ENCODE measurements at regions not wholly inside any gene's neighbourhood (a gene's known extent, or its start where the extent isn't known, plus 50 kb on each side); places are given as distances from the start of the nearest gene placed in this dataset.

DNA sequence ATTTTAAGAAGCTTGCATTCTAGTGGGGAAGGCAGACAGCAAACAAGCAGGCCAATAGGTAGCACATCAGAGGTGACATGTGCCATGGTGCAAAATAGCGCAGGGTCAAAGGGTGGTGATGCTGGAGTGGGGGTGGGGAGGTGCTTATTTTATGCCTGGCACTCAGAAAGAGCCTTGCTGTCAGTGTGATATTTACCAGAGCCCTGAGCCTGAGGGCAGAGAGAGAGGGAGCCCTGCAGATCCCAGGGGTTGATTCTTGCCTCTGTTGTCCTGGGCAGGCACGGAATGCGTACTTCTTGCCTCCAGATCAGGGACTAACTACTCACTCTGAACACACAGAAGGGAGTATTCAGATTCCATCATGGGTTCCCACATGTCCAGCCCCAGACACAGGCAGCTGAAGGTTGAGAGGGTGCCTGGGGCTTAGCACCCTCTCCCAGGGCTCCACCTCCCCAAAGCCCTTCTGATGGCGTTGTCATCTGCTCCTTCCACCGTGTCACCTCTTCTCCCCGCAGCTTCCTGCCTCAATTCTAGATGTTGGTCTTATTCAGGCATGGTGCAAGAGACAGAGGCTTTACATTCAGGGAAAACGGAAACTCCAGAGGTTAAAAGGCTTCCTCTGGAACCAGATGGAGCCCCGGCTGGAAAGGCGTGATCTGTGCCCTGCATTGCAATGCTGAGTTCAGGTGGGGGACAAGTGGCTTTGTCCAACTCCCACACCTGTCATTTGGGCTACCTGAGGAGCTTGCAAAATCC is 252.3 kb downstream of the HAUS1 start:
- TF ChIP-seq ZNF8 (CRISPR knock-in tag; IDR thresholded peaks at IDR 0.05) (no peak), GLIS3 (CRISPR knock-in tag; IDR thresholded peaks at IDR 0.05) (no peak), ESRRG (CRISPR knock-in tag; IDR thresholded peaks at IDR 0.05) (no peak), ZC3H10 (CRISPR knock-in tag; IDR thresholded peaks at IDR 0.05) (no peak), ZNF565 (CRISPR knock-in tag; conservative IDR thresholded peaks at IDR 0.05; ENCODE audit: low read depth) (no peak), ZNF70 (CRISPR knock-in tag; IDR thresholded peaks at IDR 0.05) (no peak), CSDC2 (CRISPR knock-in tag; IDR thresholded peaks at IDR 0.05) (no peak), ZFP30 (CRISPR knock-in tag; IDR thresholded peaks at IDR 0.05) (no peak), PPARA (CRISPR knock-in tag; IDR thresholded peaks at IDR 0.05; ENCODE audit: borderline replicate concordance) (no peak), TOX (CRISPR knock-in tag; IDR thresholded peaks at IDR 0.05; ENCODE audit: borderline replicate concordance) (no peak), RARB (CRISPR knock-in tag; IDR thresholded peaks at IDR 0.05) (no peak)
- TF ChIP-seq, protein P1, sequence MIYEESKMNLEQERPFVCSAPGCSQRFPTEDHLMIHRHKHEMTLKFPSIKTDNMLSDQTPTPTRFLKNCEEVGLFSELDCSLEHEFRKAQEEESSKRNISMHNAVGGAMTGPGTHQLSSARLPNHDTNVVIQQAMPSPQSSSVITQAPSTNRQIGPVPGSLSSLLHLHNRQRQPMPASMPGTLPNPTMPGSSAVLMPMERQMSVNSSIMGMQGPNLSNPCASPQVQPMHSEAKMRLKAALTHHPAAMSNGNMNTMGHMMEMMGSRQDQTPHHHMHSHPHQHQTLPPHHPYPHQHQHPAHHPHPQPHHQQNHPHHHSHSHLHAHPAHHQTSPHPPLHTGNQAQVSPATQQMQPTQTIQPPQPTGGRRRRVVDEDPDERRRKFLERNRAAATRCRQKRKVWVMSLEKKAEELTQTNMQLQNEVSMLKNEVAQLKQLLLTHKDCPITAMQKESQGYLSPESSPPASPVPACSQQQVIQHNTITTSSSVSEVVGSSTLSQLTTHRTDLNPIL (CRISPR knock-in tag; IDR thresholded peaks at IDR 0.05; ENCODE audit: low read depth), result no peak
- TF ChIP-seq, protein P2, sequence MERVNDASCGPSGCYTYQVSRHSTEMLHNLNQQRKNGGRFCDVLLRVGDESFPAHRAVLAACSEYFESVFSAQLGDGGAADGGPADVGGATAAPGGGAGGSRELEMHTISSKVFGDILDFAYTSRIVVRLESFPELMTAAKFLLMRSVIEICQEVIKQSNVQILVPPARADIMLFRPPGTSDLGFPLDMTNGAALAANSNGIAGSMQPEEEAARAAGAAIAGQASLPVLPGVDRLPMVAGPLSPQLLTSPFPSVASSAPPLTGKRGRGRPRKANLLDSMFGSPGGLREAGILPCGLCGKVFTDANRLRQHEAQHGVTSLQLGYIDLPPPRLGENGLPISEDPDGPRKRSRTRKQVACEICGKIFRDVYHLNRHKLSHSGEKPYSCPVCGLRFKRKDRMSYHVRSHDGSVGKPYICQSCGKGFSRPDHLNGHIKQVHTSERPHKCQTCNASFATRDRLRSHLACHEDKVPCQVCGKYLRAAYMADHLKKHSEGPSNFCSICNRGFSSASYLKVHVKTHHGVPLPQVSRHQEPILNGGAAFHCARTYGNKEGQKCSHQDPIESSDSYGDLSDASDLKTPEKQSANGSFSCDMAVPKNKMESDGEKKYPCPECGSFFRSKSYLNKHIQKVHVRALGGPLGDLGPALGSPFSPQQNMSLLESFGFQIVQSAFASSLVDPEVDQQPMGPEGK (CRISPR knock-in tag; IDR thresholded peaks at IDR 0.05; ENCODE audit: borderline replicate concordance), result no peak

Measured in SK-N-SH treated with all-trans-retinoic acid at 6 μM for 48 hours (cell line).